ENCODE measurements at regions not wholly inside any gene's neighbourhood (a gene's known extent, or its start where the extent isn't known, plus 50 kb on each side); places are given as distances from the start of the nearest gene placed in this dataset.
"Not testable (repeated sequence)": the region's sequence is repeated elsewhere in the genome, so short reads cannot be mapped to it uniquely, and the experiment has no call there.

GRCh38 chr21:13812191-13812590 lies 202.6 kb downstream of the POTED start:
- TF ChIP-seq CTCF (IDR thresholded peaks at IDR 0.05); POLR2A (IDR thresholded peaks at IDR 0.05; ENCODE audit: low read depth); POLR2AphosphoS5 (IDR thresholded peaks at IDR 0.05): not testable (repeated sequence)

Measured in esophagus muscularis mucosa (tissue), 3 donors.